Endothelial cell (in vitro differentiated cells): ENCODE measurements at regions not wholly inside any gene's neighbourhood (a gene's known extent, or its start where the extent isn't known, plus 50 kb on each side); places are given as distances from the start of the nearest gene placed in this dataset.

ENCODE experiments used
- DNase-seq: peaks from one replicate; pipeline ENCODE4 v3.0.0; 2021; ENCODE audit warnings: low spot score
- H3K27ac Mint-ChIP-seq: one replicate; pipeline ENCODE4 v1.8.0; 2021; ENCODE audit warnings: mixed read lengths, inconsistent platforms; ENCODE audit not compliant: unreplicated experiment
- H3K27me3 Mint-ChIP-seq: one replicate; pipeline ENCODE4 v1.8.0; 2021; ENCODE audit warnings: mild to moderate bottlenecking, moderate library complexity, mixed read lengths, inconsistent platforms; ENCODE audit not compliant: unreplicated experiment
- H3K36me3 Mint-ChIP-seq: one replicate; pipeline ENCODE4 v1.8.0; 2021; ENCODE audit warnings: mild to moderate bottlenecking, low read depth, mixed read lengths, inconsistent platforms; ENCODE audit not compliant: unreplicated experiment
- H3K4me1 Mint-ChIP-seq: one replicate; pipeline ENCODE4 v1.8.0; 2021; ENCODE audit warnings: mild to moderate bottlenecking, mixed read lengths, inconsistent platforms; ENCODE audit not compliant: unreplicated experiment
- H3K4me3 Mint-ChIP-seq: one replicate; pipeline ENCODE4 v1.8.0; 2021; ENCODE audit warnings: mild to moderate bottlenecking, mixed read lengths, inconsistent platforms; ENCODE audit not compliant: unreplicated experiment
- H3K9me3 Mint-ChIP-seq: one replicate; pipeline ENCODE4 v1.8.0; 2021; ENCODE audit warnings: mixed read lengths, inconsistent platforms; ENCODE audit not compliant: unreplicated experiment
- TF ChIP-seq, protein P1 (sequence below): fragments of 200-600 bp; sonication (generic); IDR thresholded peaks from one replicate; pipeline ENCODE4 v1.5.0; 2021; ENCODE audit warnings: antibody characterized with exemption; ENCODE audit not compliant: unreplicated experiment

DNA sequence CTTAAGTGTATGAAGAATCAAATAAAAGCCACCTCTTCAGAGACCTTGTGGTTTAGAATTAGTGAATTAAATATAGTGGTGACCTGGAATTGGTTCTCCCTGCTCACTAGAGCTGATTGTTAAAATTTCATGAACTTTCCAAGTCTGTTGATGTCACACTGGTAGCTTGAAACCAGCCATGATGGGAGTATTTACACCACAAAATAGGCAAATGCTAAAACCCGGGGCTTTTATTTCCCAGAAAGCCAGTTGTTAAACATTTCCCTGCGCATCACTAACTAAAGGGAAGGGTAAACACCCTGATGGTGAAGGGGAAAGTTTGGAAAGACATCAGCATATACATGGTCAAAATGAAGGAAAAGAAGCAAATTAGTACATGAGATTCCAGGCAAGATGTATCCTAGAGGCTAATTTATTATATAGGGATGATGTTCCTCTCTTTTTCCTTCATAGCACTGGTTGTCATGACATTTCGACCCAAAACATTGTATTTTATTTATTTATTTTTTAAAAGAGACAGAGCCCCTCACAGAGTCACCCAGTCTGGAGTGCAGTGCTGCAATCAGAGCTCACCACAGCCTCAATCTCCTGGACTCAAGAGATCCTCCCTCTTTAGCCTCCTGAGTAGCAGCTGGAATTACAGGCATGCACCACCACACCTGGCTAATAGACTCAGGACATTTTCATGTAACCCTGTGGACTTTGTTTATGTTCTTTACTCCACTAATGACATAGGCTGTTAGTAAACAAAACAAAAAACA, 123.2 kb downstream of the RIN2 start:
- Mint-ChIP-seq H3K4me3 (no peak overlapping the region), H3K27ac (no peak overlapping the region), H3K36me3 (peaks cover 8% of the 10 kb centered on the region), H3K4me1 (peaks cover 10% of the 10 kb centered on the region), H3K27me3 (peaks cover 4% of the 10 kb centered on the region), H3K9me3 (no peaks in the 10 kb centered on the region)
- TF ChIP-seq, protein P1, sequence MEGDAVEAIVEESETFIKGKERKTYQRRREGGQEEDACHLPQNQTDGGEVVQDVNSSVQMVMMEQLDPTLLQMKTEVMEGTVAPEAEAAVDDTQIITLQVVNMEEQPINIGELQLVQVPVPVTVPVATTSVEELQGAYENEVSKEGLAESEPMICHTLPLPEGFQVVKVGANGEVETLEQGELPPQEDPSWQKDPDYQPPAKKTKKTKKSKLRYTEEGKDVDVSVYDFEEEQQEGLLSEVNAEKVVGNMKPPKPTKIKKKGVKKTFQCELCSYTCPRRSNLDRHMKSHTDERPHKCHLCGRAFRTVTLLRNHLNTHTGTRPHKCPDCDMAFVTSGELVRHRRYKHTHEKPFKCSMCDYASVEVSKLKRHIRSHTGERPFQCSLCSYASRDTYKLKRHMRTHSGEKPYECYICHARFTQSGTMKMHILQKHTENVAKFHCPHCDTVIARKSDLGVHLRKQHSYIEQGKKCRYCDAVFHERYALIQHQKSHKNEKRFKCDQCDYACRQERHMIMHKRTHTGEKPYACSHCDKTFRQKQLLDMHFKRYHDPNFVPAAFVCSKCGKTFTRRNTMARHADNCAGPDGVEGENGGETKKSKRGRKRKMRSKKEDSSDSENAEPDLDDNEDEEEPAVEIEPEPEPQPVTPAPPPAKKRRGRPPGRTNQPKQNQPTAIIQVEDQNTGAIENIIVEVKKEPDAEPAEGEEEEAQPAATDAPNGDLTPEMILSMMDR: no peak
- DNase-seq: no peak

DNA sequence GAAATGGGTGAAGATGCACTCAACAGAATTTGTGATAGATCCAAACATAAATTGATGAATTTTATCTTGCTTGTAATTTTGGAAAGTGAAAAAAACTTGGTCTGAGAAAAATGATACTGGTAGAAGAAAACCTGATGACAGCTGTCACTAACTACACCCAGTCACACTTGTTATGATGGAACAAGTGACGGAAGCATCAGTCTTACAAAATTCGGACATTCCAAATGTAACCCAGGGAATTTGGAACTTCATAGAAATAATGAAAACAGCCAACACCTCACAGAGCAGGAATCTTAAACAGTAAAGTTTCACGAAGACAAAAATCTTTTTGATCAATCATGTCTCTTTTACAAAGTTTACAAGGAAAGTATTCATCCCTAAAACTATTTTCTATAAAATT, 123.9 kb downstream of the RIN2 start:
- no peak for DNase-seq
- H3K36me3 Mint-ChIP-seq: peaks cover 5% of the 10 kb centered on the region
- H3K9me3 Mint-ChIP-seq: no peaks in the 10 kb centered on the region
- peaks cover 16% of the 10 kb centered on the region for H3K4me1 Mint-ChIP-seq
- peaks cover 4% of the 10 kb centered on the region for H3K27me3 Mint-ChIP-seq
- H3K4me3 Mint-ChIP-seq: no peak overlapping the region
- TF ChIP-seq, protein P1: no peak
- H3K27ac Mint-ChIP-seq: no peak overlapping the region

DNA sequence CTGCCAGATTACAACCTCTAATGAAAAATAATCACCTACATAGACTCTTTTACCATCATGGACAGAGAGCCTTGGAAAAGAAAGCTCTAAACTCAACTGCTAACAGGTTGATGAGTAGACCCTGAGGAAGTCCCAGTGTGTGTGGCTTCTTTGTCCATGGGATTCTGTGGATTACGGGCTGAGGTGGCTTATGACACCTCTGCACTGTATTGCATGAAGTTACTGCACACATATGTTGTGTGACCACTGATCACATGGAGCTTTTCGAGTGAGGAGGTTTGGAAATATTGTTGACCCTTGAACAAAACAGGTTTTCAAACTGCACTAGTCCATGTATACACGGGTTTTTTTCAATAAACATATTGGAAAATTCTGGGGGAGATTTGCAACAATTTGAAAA, 124.4 kb downstream of the RIN2 start:
- peaks cover under 1% of the 10 kb centered on the region for H3K36me3 Mint-ChIP-seq

DNA sequence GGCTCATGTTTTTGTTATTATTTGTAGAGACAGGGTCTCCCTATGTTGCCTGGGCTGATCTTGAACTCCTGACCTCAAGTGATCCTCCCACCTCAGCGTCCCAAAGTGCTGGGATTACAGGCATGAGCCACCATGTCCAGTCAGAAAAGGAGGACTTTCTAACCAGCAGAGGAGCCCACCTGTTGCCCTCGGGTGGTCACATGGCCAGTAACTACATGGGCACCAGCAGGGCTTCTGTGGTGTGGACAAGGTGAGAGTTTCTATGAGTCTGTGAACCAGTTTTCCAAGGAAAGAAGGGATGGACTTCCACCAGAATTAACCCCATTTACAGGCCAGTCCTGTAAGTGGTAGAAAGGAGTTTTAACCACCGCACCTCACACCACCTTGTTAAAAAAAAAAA, 125.4 kb downstream of the RIN2 start:
- peaks cover 4% of the 10 kb centered on the region for H3K27me3 Mint-ChIP-seq
- TF ChIP-seq, protein P1: no peak
- H3K27ac Mint-ChIP-seq: no peak overlapping the region
- H3K4me1 Mint-ChIP-seq: peaks cover 23% of the 10 kb centered on the region
- no peaks in the 10 kb centered on the region for H3K9me3 Mint-ChIP-seq
- DNase-seq: no peak
- no peaks in the 10 kb centered on the region for H3K36me3 Mint-ChIP-seq
- no peak overlapping the region for H3K4me3 Mint-ChIP-seq

More for the DNA sequence above, 124.4 kb downstream of the RIN2 start:
- no peak for DNase-seq
- Mint-ChIP-seq H3K4me1 (peaks cover 16% of the 10 kb centered on the region), H3K9me3 (no peaks in the 10 kb centered on the region), H3K4me3 (no peak overlapping the region), H3K27me3 (peaks cover 3% of the 10 kb centered on the region), H3K27ac (no peak overlapping the region)
- TF ChIP-seq, protein P1: no peak

DNA sequence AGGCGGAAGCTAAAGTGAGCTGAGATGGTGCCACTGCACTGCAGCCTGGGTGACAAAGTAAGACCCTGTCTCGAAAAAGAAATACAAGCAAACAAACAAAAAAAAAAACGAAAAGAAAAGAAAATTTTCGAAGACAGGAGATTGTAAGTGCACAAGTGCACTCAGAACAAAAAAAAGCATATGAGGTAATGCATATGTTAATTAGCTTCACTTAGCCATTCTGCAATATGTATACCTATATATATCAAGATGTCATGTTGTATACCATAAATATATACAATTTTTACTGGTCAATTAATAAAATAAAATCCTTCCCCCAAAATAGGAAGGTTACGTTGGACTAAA, 127.5 kb downstream of the RIN2 start:
- Mint-ChIP-seq H3K27ac (peak overlapping the region; percentile 48), H3K9me3 (no peaks in the 10 kb centered on the region), H3K27me3 (peaks cover 4% of the 10 kb centered on the region), H3K4me1 (peaks cover 42% of the 10 kb centered on the region), H3K36me3 (peaks cover 10% of the 10 kb centered on the region), H3K4me3 (no peak overlapping the region)
- TF ChIP-seq, protein P1: no peak
- no peak for DNase-seq
